Mesenchymal stem cell (in vitro differentiated cells and primary cell): ENCODE measurements at regions not wholly inside any gene's neighbourhood (a gene's known extent, or its start where the extent isn't known, plus 50 kb on each side); places are given as distances from the start of the nearest gene placed in this dataset.

Experiments used
- DNase-seq: peaks from one replicate; pipeline ENCODE4 v3.0.0-alpha.2; 2013
- H2AFZ ChIP-seq: one replicate; pipeline ENCODE4 v1.6.1; 2013; ENCODE audit warnings: low read depth, mild to moderate bottlenecking, control low read depth, inconsistent platforms, low read length, moderate library complexity
- H2AK5ac ChIP-seq: 2 replicates; pipeline ENCODE4 v1.6.1; 2013; ENCODE audit warnings: low read length, moderate library complexity, mild to moderate bottlenecking, inconsistent platforms; ENCODE audit not compliant: severe bottlenecking
- H2BK120ac ChIP-seq: one replicate; pipeline ENCODE4 v1.6.1; 2013; ENCODE audit warnings: low read depth, mild to moderate bottlenecking, inconsistent platforms, low read length, moderate library complexity
- H2BK12ac ChIP-seq, 2 experiments: one replicate each; pipeline ENCODE4 v1.6.1; 2013; ENCODE audit warnings: inconsistent platforms in 2 of 2, low read length in 2 of 2, mild to moderate bottlenecking in 2 of 2, moderate library complexity in 2 of 2, control low read depth in 1 of 2
- H2BK15ac ChIP-seq: one replicate; pipeline ENCODE4 v1.6.1; 2013; ENCODE audit warnings: mild to moderate bottlenecking, low read depth, inconsistent platforms; ENCODE audit not compliant: poor library complexity, severe bottlenecking
- H2BK5ac ChIP-seq: 2 replicates; pipeline ENCODE4 v1.6.1; 2013; ENCODE audit warnings: low read depth, mild to moderate bottlenecking, low read length, control low read depth, inconsistent platforms; ENCODE audit not compliant: poor library complexity, severe bottlenecking
- H3K14ac ChIP-seq, 2 experiments: one replicate each; pipeline ENCODE4 v1.6.1; 2013; ENCODE audit warnings: inconsistent platforms in 2 of 2, low read length in 2 of 2, control low read depth in 1 of 2, mild to moderate bottlenecking in 1 of 2, moderate library complexity in 1 of 2
- H3K18ac ChIP-seq, 2 experiments: one replicate each; pipeline ENCODE4 v1.6.1; 2013; ENCODE audit warnings: inconsistent platforms in 2 of 2, low read length in 2 of 2, control low read depth in 1 of 2, low read depth in 1 of 2, mild to moderate bottlenecking in 1 of 2
- H3K23ac ChIP-seq, 2 experiments: one replicate each; pipeline ENCODE4 v1.6.1; 2013; ENCODE audit warnings: inconsistent platforms in 2 of 2, low read length in 2 of 2, mild to moderate bottlenecking in 2 of 2, moderate library complexity in 2 of 2, control low read depth in 1 of 2
- H3K27ac ChIP-seq: 2 replicates; pipeline ENCODE4 v1.5.1; 2013; ENCODE audit warnings: mild to moderate bottlenecking, moderate library complexity, low read length, control low read depth, inconsistent platforms; ENCODE audit not compliant: poor library complexity, severe bottlenecking
- H3K27me3 ChIP-seq, 2 experiments: 2 replicates each; pipeline versions ENCODE4 v1.6.1 to v1.7.0; 2013; ENCODE audit warnings: low read length in 2 of 2, mild to moderate bottlenecking in 2 of 2, moderate library complexity in 2 of 2, control low read depth in 1 of 2, inconsistent platforms in 1 of 2; ENCODE audit not compliant: control insufficient read depth in 1 of 2, insufficient read depth in 1 of 2
- H3K36me3 ChIP-seq, 2 experiments: 2 replicates each; pipeline versions ENCODE4 v1.6.1 to v1.7.0; 2013; ENCODE audit warnings: low read length in 2 of 2, control low read depth in 1 of 2, inconsistent platforms in 1 of 2, low read depth in 1 of 2, mild to moderate bottlenecking in 1 of 2; ENCODE audit not compliant: insufficient read depth in 2 of 2, control insufficient read depth in 1 of 2
- H3K4ac ChIP-seq, 2 experiments: one replicate each; pipeline ENCODE4 v1.6.1; 2013; ENCODE audit warnings: inconsistent platforms in 2 of 2, low read length in 2 of 2, mild to moderate bottlenecking in 2 of 2, moderate library complexity in 2 of 2, control low read depth in 1 of 2, low read depth in 1 of 2
- H3K4me1 ChIP-seq: 2 replicates; pipeline ENCODE4 v1.6.1; 2013; ENCODE audit warnings: low read depth, low read length, control low read depth; ENCODE audit not compliant: control insufficient read depth, insufficient read depth
- H3K4me2 ChIP-seq: 2 replicates; pipeline ENCODE4 v1.6.1; 2013; ENCODE audit warnings: low read length, mild to moderate bottlenecking, inconsistent platforms; ENCODE audit not compliant: poor library complexity, severe bottlenecking
- H3K4me3 ChIP-seq, 2 experiments: 2 replicates each; pipeline versions ENCODE4 v1.5.1 to v1.7.0; 2013; ENCODE audit warnings: low read length in 2 of 2, mild to moderate bottlenecking in 2 of 2, control low read depth in 1 of 2, low read depth in 1 of 2; ENCODE audit not compliant: insufficient read depth in 1 of 2
- H3K79me1 ChIP-seq: replicated peaks from 2 replicates; pipeline ENCODE4 v1.6.1; 2013; ENCODE audit warnings: mild to moderate bottlenecking, control low read depth, low read length, inconsistent platforms; ENCODE audit not compliant: poor library complexity, severe bottlenecking
- H3K9ac ChIP-seq: 2 replicates; pipeline ENCODE4 v1.7.0; 2013; ENCODE audit warnings: mild to moderate bottlenecking, low read length, moderate library complexity
- H3K9me3 ChIP-seq: 2 replicates; pipeline ENCODE4 v1.7.0; 2013; ENCODE audit warnings: mild to moderate bottlenecking, low read length; ENCODE audit not compliant: control insufficient read depth
- H4K8ac ChIP-seq: one replicate; pipeline ENCODE4 v1.6.1; 2013; ENCODE audit warnings: inconsistent platforms, mild to moderate bottlenecking, low read length, moderate library complexity
- H4K91ac ChIP-seq: one replicate; pipeline ENCODE4 v1.6.1; 2013; ENCODE audit warnings: mild to moderate bottlenecking, low read length, inconsistent platforms
- WGBS: methylation state at CpG from one replicate; pipeline ENCODE4 v1.1.7; 2013; ENCODE audit warnings: mixed read lengths; 5-methylcytosine and 5-hydroxymethylcytosine counted together

GRCh38 chr7:33842150-33842549 lies 63.2 kb upstream of the BMPER start:
- no peak overlapping the region for H4K8ac ChIP-seq
- WGBS: 77% methylated on average over 3 of the region's 3 CpGs
- no peak overlapping the region for H3K4me2 ChIP-seq
- peaks cover 0 to 3% of the 10 kb centered on the region in 2 experiments for H3K27me3 ChIP-seq
- no peaks in the 10 kb centered on the region for H3K9me3 ChIP-seq
- H2AFZ ChIP-seq: no peak overlapping the region
- H3K14ac ChIP-seq: peak overlapping the region in 1 of 2 experiments; percentile 26
- no peak overlapping the region for H3K23ac ChIP-seq
- H4K91ac ChIP-seq: peak overlapping the region; percentile 34
- no peaks in the 10 kb centered on the region for H3K36me3 ChIP-seq
- peaks cover 2% of the 10 kb centered on the region for H3K4me1 ChIP-seq
- H2BK15ac ChIP-seq: no peak overlapping the region
- no peak for DNase-seq
- no peak overlapping the region for H3K18ac ChIP-seq
- H3K9ac ChIP-seq: no peak overlapping the region
- H2AK5ac ChIP-seq: no peak overlapping the region
- no peak overlapping the region for H3K27ac ChIP-seq
- H3K79me1 ChIP-seq: no peaks in the 10 kb centered on the region
- H2BK120ac ChIP-seq: no peak overlapping the region
- no peak overlapping the region for H2BK5ac ChIP-seq
- no peak overlapping the region for H2BK12ac ChIP-seq
- peak overlapping the region in 1 of 2 experiments; percentile 22 for H3K4ac ChIP-seq
- H3K4me3 ChIP-seq: no peak overlapping the region

- 96% methylated on average over 9 of the region's 11 CpGs for WGBS
- Histone ChIP-seq H3K36me3 (no peaks in the 10 kb centered on the region), H3K79me1 (no peaks in the 10 kb centered on the region), H2AK5ac (no peak overlapping the region), H2BK5ac (no peak overlapping the region), H4K91ac (no peak overlapping the region), H3K27ac (no peak overlapping the region), H3K23ac (no peak overlapping the region), H3K14ac (no peak overlapping the region), H3K4me1 (peaks cover 2% of the 10 kb centered on the region), H3K4me3 (no peak overlapping the region), H3K4ac (no peak overlapping the region), H3K4me2 (no peak overlapping the region), H2BK12ac (peak overlapping the region in 1 of 2 experiments; percentile 55), H3K9me3 (no peaks in the 10 kb centered on the region), H3K9ac (peak overlapping the region; percentile 12), H4K8ac (no peak overlapping the region), H3K27me3 (peaks cover 0 to 3% of the 10 kb centered on the region in 2 experiments), H2AFZ (no peak overlapping the region), H2BK15ac (no peak overlapping the region), H2BK120ac (no peak overlapping the region), H3K18ac (no peak overlapping the region)
- no peak for DNase-seq
Observed at GRCh38 chr7:33845991-33846509, 59.3 kb upstream of the BMPER start.

- Histone ChIP-seq H3K4me2 (no peak overlapping the region), H2BK5ac (no peak overlapping the region), H2AK5ac (no peak overlapping the region), H3K14ac (peak overlapping the region in 1 of 2 experiments; percentile 68), H4K8ac (no peak overlapping the region), H2BK12ac (peak overlapping the region in 1 of 2 experiments; percentile 29), H2BK120ac (no peak overlapping the region), H3K36me3 (no peaks in the 10 kb centered on the region), H3K4me1 (no peaks in the 10 kb centered on the region), H3K4me3 (no peak overlapping the region), H4K91ac (no peak overlapping the region), H2AFZ (no peak overlapping the region), H3K27me3 (no peaks in the 10 kb centered on the region), H3K27ac (no peak overlapping the region), H3K79me1 (no peaks in the 10 kb centered on the region), H3K23ac (peak overlapping the region in 1 of 2 experiments; percentile 14), H2BK15ac (no peak overlapping the region), H3K18ac (no peak overlapping the region), H3K9me3 (no peaks in the 10 kb centered on the region), H3K4ac (no peak overlapping the region), H3K9ac (no peak overlapping the region)
- DNase-seq: peak; percentile 36
- 70% methylated on average over 2 of the region's 2 CpGs for WGBS
Observed at GRCh38 chr7:33849004-33849403, 56.3 kb upstream of the BMPER start.

- peak; percentile 12 for DNase-seq
Observed at GRCh38 chr7:33849971-33850559, 55.3 kb upstream of the BMPER start.

More at GRCh38 chr7:33849971-33850559, 55.3 kb upstream of the BMPER start:
- peak overlapping the region; percentile 47 for H4K8ac ChIP-seq
- WGBS: 90% methylated on average over 1 of the region's 3 CpGs
- no peaks in the 10 kb centered on the region for H3K27me3 ChIP-seq
- no peak overlapping the region for H3K23ac ChIP-seq
- no peak overlapping the region for H3K18ac ChIP-seq
- no peaks in the 10 kb centered on the region for H3K79me1 ChIP-seq
- no peak overlapping the region for H3K14ac ChIP-seq
- peak overlapping the region in 1 of 2 experiments; percentile 21 for H2BK12ac ChIP-seq
- H2AK5ac ChIP-seq: no peak overlapping the region
- H3K4me3 ChIP-seq: no peak overlapping the region
- H3K27ac ChIP-seq: no peak overlapping the region
- H3K9me3 ChIP-seq: no peaks in the 10 kb centered on the region
- H3K4me2 ChIP-seq: no peak overlapping the region
- no peak overlapping the region for H2BK5ac ChIP-seq
- H3K9ac ChIP-seq: no peak overlapping the region
- no peak overlapping the region for H3K4ac ChIP-seq
- H3K4me1 ChIP-seq: no peaks in the 10 kb centered on the region
- H2BK120ac ChIP-seq: no peak overlapping the region
- H4K91ac ChIP-seq: no peak overlapping the region
- no peak overlapping the region for H2AFZ ChIP-seq
- H2BK15ac ChIP-seq: no peak overlapping the region
- no peaks in the 10 kb centered on the region for H3K36me3 ChIP-seq
